ENCODE measurements at regions not wholly inside any gene's neighbourhood (a gene's known extent, or its start where the extent isn't known, plus 50 kb on each side); places are given as distances from the start of the nearest gene placed in this dataset.

- TF ChIP-seq RCOR1 (IDR thresholded peaks at IDR 0.05; ENCODE audit: low read length) (no peak), CTCF (IDR thresholded peaks at IDR 0.05) (no peak), NFIC (IDR thresholded peaks at IDR 0.05; ENCODE audit: borderline replicate concordance) (no peak), MEF2A (IDR thresholded peaks at IDR 0.05; ENCODE audit: borderline replicate concordance, low read depth) (no peak), MAX (IDR thresholded peaks at IDR 0.05; ENCODE audit: low read depth) (no peak), YY1 (IDR thresholded peaks at IDR 0.05; ENCODE audit: low read depth) (no peak), REST (IDR thresholded peaks at IDR 0.05; ENCODE audit: low read depth, low read length) (no peak), SIN3A (IDR thresholded peaks at IDR 0.05; ENCODE audit: borderline replicate concordance, low read depth, low read length) (no peak), TAF1 (IDR thresholded peaks at IDR 0.05; ENCODE audit: borderline replicate concordance, low read depth, low read length) (no peak), FOXJ3 (CRISPR knock-in tag; IDR thresholded peaks at IDR 0.05) (no peak), SMC3 (IDR thresholded peaks at IDR 0.05; ENCODE audit: low read depth, low read length) (no peak), TEAD4 (IDR thresholded peaks at IDR 0.05; ENCODE audit: borderline replicate concordance, insufficient read depth) (no peak), ZBTB33 (IDR thresholded peaks at IDR 0.05; ENCODE audit: borderline replicate concordance, low read depth) (no peak), USF2 (IDR thresholded peaks at IDR 0.05; ENCODE audit: borderline replicate concordance, low read depth, low read length) (no peak)
Measured at GRCh38 chr5:61828856-61829255, 477.1 kb upstream of the KIF2A start.
